HG03469 (cell line): ENCODE measurements at regions not wholly inside any gene's neighbourhood (a gene's known extent, or its start where the extent isn't known, plus 50 kb on each side); places are given as distances from the start of the nearest gene placed in this dataset.

Experiments used
- ATAC-seq: cut with Tn5 transposase; IDR thresholded peaks from one replicate; pipeline ENCODE4 v1.9.1; 2021; ENCODE audit warnings: mild to moderate bottlenecking, moderate library complexity, moderate number of reproducible peaks; ENCODE audit not compliant: unreplicated experiment

DNA sequence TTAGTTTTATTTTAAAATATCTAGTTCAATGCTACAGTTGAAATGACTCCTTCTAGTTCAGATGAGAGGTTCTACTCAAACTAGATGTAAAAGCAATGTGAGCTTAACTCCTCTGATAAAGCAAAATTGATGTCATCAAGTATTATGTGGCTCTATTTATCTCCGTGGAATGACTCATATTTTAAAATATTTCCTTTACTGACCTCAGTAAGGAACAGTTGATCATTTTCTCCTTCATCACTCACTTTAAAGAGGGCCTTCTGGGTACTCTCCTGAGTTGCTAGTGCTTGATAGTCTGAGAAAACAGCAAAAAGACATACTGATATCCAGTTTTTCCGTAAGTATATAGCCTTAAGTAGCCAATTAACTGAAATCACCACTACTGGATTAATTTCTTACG, 1099.3 kb downstream of the ROBO2 start:
- ATAC-seq = no peak

DNA sequence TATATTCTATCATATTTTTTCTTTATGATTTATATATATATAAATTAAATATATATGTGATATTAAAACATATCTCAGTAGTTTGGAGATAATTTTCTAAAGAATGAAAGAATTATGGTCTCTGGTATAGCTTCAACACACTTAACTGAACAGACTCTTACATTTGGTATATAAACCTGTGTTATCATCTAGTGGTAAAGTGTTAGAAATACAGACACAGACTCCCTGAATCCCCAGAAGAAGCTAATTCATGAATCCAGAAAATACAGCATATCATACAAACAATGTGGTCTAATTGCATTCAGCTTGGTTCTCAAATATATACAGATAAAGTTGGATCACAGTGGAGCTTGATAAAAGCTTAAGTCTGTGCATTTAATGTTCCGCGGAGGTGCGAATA, 1100.4 kb downstream of the ROBO2 start:
- ATAC-seq = no peak

DNA sequence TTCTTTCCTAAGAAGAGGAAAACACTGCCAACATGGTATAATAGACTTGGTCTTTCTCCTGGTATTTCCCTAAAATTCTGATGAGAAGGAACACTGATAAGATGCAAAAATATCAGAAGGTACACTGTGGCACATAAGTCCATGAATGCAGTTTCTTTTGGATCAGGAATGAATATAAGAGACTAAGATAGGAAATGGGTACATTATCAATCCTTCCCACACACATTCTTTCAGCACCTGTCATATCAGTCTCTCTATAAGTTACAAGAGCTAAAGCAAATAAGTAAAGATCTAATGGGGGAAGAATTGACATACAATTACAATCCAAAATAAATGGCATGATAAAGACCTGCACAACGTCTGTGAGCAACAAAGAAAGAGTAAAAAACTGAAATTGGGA, 1101.0 kb downstream of the ROBO2 start:
- ATAC-seq = no peak

DNA sequence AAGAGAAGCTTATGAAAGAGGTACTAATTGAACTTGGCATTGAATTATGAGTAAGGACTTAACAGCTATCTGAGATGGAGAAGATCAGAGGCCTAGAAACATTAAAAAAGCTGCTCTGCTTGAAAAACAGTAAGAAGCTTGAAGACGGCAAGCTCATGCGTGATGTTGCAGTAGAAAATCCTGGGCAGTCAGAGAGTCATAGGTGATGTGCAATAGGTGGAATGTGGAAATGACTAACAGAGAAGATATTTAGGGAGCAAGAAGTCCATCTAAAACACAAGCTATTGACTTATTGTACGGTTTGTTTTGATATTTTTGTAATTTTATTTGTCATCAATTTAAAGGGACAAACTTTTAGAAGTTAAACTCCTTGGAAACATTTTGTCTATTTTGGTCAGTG, 1101.4 kb downstream of the ROBO2 start:
- ATAC-seq = no peak

GRCh38 chr3:78143000-78143399, 1103.1 kb downstream of the ROBO2 start:
- ATAC-seq = no peak

DNA sequence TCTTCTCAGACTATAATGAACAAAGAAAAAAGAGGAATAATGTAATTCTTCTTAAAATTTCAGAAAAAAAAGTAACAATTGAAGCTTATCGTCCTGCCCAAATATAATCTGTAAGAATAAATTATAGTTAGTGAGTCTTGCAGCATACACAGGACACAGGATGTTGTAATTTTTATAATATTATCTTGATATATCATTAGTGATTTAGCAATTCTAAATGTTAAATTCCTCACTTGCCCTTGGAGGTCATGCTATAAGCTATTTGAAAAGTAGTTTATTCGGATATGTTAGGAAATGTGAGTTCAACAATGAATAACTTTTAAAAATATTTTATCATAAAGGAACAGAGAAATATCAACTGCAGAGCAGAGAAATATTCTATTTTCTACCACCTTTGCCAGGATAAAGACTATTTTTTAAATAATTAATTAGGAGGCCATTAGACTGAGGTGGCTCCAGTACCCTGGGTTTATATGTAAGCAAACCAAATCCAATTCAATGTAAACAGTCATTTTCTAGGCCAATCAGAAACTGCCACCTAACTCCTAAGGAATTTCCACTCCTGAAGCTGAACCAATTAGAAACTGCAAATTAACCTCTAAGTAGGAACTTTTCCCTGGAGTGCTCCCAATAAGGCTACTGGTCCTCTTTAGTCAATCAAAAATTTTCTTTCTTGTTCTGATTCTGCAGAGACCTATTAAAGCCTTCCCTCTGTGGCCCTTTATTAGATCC, 1109.3 kb downstream of the ROBO2 start:
- no peak for ATAC-seq

- no peak for ATAC-seq
Measured at GRCh38 chr3:78153973-78154372, 1114.1 kb downstream of the ROBO2 start.

GRCh38 chr3:78154521-78155186, 1114.8 kb downstream of the ROBO2 start:
- ATAC-seq = no peak

GRCh38 chr3:78161736-78162135, 1121.8 kb downstream of the ROBO2 start:
- ATAC-seq = no peak

DNA sequence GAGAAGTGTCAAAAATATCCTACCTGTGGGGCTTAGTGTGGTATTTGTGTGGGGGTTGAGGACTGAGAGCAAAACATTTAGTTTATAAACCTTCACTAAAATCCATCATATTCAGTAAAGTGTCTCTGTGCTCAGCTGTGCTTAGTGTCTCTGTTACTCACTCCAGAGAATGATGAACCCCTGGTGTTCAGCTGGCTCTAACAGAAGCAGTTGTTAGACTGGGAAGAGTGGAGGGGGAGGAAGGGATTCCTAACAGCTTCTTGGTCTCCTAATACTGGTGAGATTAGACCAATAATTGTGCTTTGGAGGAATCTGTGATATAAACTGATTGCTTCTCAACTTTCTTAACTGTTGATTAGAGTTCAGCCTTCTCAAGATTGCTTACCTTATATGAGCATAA, 1123.5 kb downstream of the ROBO2 start:
- no peak for ATAC-seq

- ATAC-seq = no peak
Measured at GRCh38 chr3:78165876-78166275, 1126.0 kb downstream of the ROBO2 start.

GRCh38 chr3:78174821-78175220, 1134.9 kb downstream of the ROBO2 start:
- no peak for ATAC-seq

- no peak for ATAC-seq
Measured at GRCh38 chr3:78176869-78177268, 1137.0 kb downstream of the ROBO2 start.

DNA sequence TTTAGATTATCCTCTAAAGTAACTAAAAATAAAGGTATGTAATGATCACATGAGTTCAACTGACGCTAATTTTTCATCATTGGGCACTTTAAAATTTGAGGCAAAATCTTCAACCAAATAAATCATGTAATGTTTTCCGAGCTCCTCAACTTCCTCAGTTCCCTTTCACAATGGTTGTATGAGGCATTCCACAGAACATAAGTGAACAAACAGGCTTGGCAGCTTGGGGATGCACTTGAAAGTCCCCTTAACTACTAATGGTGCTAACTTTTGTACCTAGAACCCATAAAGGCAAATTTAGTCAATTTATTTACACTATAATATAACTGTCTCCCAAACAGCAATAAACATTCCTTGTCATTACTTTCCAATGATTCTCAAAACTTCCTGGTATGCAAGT, 1137.9 kb downstream of the ROBO2 start:
- ATAC-seq = no peak

GRCh38 chr3:78178209-78178608, 1138.3 kb downstream of the ROBO2 start:
- ATAC-seq = no peak

DNA sequence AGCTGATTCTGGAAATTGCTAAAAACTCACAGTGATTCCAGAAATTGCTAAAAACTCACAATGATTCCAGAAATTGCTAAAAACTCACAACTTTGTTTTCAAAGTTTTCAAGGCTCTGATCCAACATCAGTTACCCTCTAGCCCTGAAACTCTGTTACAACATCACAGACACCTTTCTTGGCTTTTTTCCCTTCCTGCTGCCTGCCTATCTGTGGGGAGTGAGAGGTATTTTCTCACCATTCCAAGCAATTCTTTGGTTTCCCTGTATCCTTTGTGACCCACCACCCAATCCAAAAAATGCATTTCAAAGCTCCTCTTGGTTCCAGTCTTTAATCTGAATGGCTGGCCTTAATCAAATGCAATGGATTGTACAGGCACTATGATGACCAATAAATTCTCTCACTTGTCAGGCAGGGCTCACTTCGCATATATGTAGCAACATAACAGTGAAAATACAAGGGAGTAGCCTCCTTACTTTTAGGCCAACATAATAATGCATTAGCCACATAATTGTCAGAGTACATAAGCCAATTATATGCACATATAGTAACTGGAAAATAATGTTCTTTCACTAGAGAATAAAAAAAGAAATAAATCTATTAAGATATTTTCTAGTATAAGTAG, 1139.0 kb downstream of the ROBO2 start:
- ATAC-seq = no peak

GRCh38 chr3:78183906-78184599, 1144.2 kb downstream of the ROBO2 start:
- no peak for ATAC-seq

DNA sequence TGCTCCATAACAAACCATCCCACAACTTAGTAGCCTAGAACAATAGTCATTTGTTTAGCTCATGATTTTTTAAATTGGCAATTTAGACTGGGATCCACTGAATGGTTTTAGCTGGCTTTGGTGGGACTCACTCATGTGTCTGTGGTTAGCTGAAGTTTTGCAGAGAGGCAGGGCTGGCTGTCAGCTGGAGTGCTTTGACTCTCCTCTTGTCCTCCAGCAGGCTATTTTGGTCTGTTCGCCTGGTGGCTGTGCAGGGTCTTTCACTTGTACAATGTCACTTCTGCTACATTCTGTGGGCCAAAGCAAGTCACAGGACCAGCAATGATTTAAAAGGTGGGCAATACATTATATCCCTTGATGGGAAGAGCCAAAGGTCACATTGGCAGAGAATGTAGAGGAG, 1146.5 kb downstream of the ROBO2 start:
- no peak for ATAC-seq

DNA sequence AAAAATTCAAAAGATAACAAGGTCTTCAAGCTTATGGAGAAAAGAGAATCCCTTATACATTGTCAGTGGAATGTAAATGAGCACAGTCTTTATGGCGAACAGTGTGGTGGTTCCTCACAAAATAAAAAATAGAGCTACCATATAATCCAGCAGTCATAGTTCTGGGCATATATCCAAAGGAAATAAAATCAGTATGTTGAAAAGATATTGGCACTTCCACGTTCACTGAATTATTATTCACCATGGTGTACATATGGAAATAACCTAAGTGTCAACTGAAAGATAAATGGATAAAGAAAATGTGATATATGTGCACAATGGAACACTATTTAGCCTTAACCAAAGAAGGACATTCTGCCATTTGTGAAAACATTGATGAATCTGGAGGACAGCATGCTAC, 1161.2 kb downstream of the ROBO2 start:
- ATAC-seq = no peak

- no peak for ATAC-seq
Measured at GRCh38 chr3:78204977-78205376, 1165.1 kb downstream of the ROBO2 start.

DNA sequence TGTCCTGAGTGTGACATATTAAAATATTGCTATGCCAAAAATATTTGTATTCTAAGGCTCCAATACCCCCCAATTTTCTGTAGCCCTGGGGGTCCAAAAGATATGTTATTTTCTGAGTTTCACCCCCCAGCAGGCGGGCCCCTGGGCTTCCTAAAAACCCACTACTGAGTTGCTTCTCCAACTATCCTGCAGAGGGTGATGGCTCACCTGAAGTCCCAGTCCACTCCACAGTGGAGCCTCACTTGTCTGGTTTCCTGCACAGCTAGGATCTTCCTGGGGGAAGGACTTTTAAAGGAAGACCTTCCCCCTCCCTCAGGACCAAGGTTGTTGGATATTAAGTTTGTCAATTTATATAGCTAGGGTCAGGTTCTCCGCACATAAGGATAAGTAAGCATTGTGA, 1181.4 kb downstream of the ROBO2 start:
- ATAC-seq = no peak

DNA sequence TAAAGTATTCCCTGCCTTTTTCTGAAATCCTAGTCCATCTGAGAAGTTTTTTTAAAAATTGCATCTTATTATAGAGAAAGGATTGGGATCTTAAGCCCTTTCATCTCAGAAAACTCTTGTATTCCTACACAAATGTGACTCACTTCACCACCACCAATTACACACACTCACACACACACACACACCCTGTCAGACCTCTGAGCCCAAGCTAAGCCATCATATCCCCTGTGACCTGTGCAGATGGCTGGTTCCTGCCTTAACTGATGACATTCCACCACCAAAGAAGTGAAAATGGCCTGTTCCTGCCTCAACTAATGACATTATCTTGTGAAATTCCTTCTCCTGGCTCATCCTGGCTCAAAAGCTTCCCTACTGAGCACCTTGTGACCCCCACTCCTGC, 1181.9 kb downstream of the ROBO2 start:
- ATAC-seq = no peak
